Loucy (cell line): ENCODE measurements at regions not wholly inside any gene's neighbourhood (a gene's known extent, or its start where the extent isn't known, plus 50 kb on each side); places are given as distances from the start of the nearest gene placed in this dataset.

ENCODE experiments used
- H2AFZ ChIP-seq: fragments of 200-600 bp; sonication (generic); 2 replicates; pipeline ENCODE4 v1.6.0; 2016; ENCODE audit warnings: antibody characterized with exemption, mild to moderate bottlenecking, low read length, moderate library complexity
- H3F3A ChIP-seq: fragments of 200-600 bp; 2 replicates; pipeline ENCODE4 v1.6.0; 2016; ENCODE audit warnings: antibody characterized with exemption, low read depth, mild to moderate bottlenecking
- H3K27me3 ChIP-seq: fragments of 200-600 bp; sonication (generic); 2 replicates; pipeline ENCODE4 v1.6.1; 2014; ENCODE audit warnings: low read length, mild to moderate bottlenecking; ENCODE audit not compliant: insufficient read depth, poor library complexity, severe bottlenecking
- H3K36me3 ChIP-seq: fragments of 200-600 bp; sonication (generic); 2 replicates; pipeline ENCODE4 v1.6.1; 2016; ENCODE audit warnings: low read length; ENCODE audit not compliant: insufficient read depth
- H3K4me1 ChIP-seq: fragments of 200-600 bp; sonication (generic); 2 replicates; pipeline ENCODE4 v1.5.1; 2014; ENCODE audit warnings: low read length, mild to moderate bottlenecking; ENCODE audit not compliant: insufficient read depth, poor library complexity, severe bottlenecking
- H3K4me2 ChIP-seq: fragments of 200-600 bp; sonication (generic); 2 replicates; pipeline ENCODE4 v1.6.0; 2014; ENCODE audit warnings: antibody characterized with exemption, low read length, low read depth, mild to moderate bottlenecking; ENCODE audit not compliant: poor library complexity, severe bottlenecking
- H3K4me3 ChIP-seq: fragments of 200-600 bp; sonication (generic); 2 replicates; pipeline ENCODE4 v1.5.1; 2014; ENCODE audit warnings: low read length, mild to moderate bottlenecking, mixed read lengths; ENCODE audit not compliant: poor library complexity, severe bottlenecking
- H3K79me2 ChIP-seq: fragments of 200-600 bp; sonication (generic); 2 replicates; pipeline ENCODE4 v1.6.1; 2014; ENCODE audit warnings: low read length; ENCODE audit not compliant: insufficient read depth
- H3K9ac ChIP-seq: fragments of 200-600 bp; sonication (generic); 2 replicates; pipeline ENCODE4 v1.6.0; 2014; ENCODE audit warnings: mild to moderate bottlenecking, low read depth, low read length, moderate library complexity; ENCODE audit not compliant: poor library complexity, severe bottlenecking
- H3K9me2 ChIP-seq: fragments of 200-600 bp; sonication (generic); replicated peaks from 2 replicates; pipeline ENCODE4 v1.6.1; 2016; ENCODE audit warnings: low read depth, low read length, mixed read lengths
- H3K9me3 ChIP-seq: fragments of 200-600 bp; sonication (generic); 2 replicates; pipeline ENCODE4 v1.6.1; 2014; ENCODE audit warnings: mild to moderate bottlenecking, antibody characterized with exemption, low read length, low read depth; ENCODE audit not compliant: insufficient read depth
- H4K20me1 ChIP-seq: fragments of 200-600 bp; sonication (generic); 2 replicates; pipeline ENCODE4 v1.6.0; 2014; ENCODE audit warnings: antibody characterized with exemption, low read length, mild to moderate bottlenecking; ENCODE audit not compliant: insufficient read depth, poor library complexity, severe bottlenecking
- CTCF ChIP-seq: fragments of 200-600 bp; sonication (generic); conservative IDR thresholded peaks from 2 replicates; pipeline ENCODE4 v1.5.1; 2014; ENCODE audit warnings: mild to moderate bottlenecking, antibody characterized with exemption, low read length
- EZH2phosphoT487 ChIP-seq: fragments of 200-600 bp; IDR thresholded peaks from 2 replicates; pipeline ENCODE4 v1.6.1; 2018; ENCODE audit warnings: antibody characterized with exemption, mild to moderate bottlenecking, moderate library complexity, borderline replicate concordance

- TF ChIP-seq CTCF = no peak
- no peak for TF ChIP-seq EZH2phosphoT487
- H3K79me2 ChIP-seq = no peaks in the 10 kb centered on the region
- no peaks in the 10 kb centered on the region for H3K36me3 ChIP-seq
- no peak overlapping the region for H3K9ac ChIP-seq
- H3K9me2 ChIP-seq = no peaks in the 10 kb centered on the region
- no peaks in the 10 kb centered on the region for H3F3A ChIP-seq
- no peak overlapping the region for H3K4me3 ChIP-seq
- H3K4me2 ChIP-seq = no peak overlapping the region
- no peaks in the 10 kb centered on the region for H3K9me3 ChIP-seq
- H3K4me1 ChIP-seq = peaks cover 10% of the 10 kb centered on the region
- no peaks in the 10 kb centered on the region for H3K27me3 ChIP-seq
- H4K20me1 ChIP-seq = no peaks in the 10 kb centered on the region
- no peak overlapping the region for H2AFZ ChIP-seq
These were observed 310.5 kb upstream of the C2CD4B start for GRCh38 chr15:62475591-62475990.

- Histone ChIP-seq H3K27me3 (no peaks in the 10 kb centered on the region), H3K9me2 (no peaks in the 10 kb centered on the region), H3K36me3 (no peaks in the 10 kb centered on the region), H3K4me2 (no peak overlapping the region), H3K79me2 (no peaks in the 10 kb centered on the region), H3K4me1 (peaks cover 10% of the 10 kb centered on the region), H2AFZ (no peak overlapping the region), H3F3A (no peaks in the 10 kb centered on the region), H4K20me1 (no peaks in the 10 kb centered on the region), H3K4me3 (no peak overlapping the region), H3K9me3 (no peaks in the 10 kb centered on the region), H3K9ac (no peak overlapping the region)
- no peak for TF ChIP-seq CTCF
- no peak for TF ChIP-seq EZH2phosphoT487
These were observed 311.1 kb upstream of the C2CD4B start for GRCh38 chr15:62476163-62476562.

- Histone ChIP-seq H3K9ac (no peak overlapping the region), H3K9me2 (no peaks in the 10 kb centered on the region), H2AFZ (no peak overlapping the region), H3K36me3 (no peaks in the 10 kb centered on the region), H4K20me1 (no peaks in the 10 kb centered on the region), H3K4me2 (no peak overlapping the region), H3K4me3 (no peak overlapping the region), H3F3A (no peaks in the 10 kb centered on the region), H3K79me2 (no peaks in the 10 kb centered on the region), H3K4me1 (peaks cover 4% of the 10 kb centered on the region), H3K9me3 (no peaks in the 10 kb centered on the region), H3K27me3 (no peaks in the 10 kb centered on the region)
- TF ChIP-seq EZH2phosphoT487 = no peak
- TF ChIP-seq CTCF = no peak
These were observed 312.8 kb upstream of the C2CD4B start for GRCh38 chr15:62477929-62478328.
